ENCODE measurements at regions not wholly inside any gene's neighbourhood (a gene's known extent, or its start where the extent isn't known, plus 50 kb on each side); places are given as distances from the start of the nearest gene placed in this dataset.

GRCh38 chr5:10875201-10875768 lies 114.3 kb upstream of the DAP start:
- DNase-seq, result no peak

DNA sequence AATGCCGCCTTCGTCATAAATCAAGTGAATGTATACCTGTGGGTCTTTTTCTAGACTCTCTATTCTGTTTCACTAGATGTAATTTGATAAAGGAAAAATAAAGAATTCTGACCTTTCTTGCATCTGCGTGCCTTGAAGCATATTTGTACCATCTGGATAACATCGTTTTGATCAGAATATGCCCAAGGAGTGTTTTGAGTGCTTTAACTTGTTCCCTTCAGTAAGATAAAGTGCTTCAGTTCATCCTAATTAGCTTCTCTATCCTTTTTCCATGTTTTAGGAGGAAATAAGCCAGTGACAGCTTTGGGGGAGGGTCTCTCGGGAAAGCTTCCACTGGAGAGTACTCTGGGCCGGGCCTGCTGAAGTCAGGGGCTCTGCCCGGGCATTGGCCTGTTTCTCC lies 113.5 kb upstream of the DAP start:
- DNase-seq, result no peak

DNA sequence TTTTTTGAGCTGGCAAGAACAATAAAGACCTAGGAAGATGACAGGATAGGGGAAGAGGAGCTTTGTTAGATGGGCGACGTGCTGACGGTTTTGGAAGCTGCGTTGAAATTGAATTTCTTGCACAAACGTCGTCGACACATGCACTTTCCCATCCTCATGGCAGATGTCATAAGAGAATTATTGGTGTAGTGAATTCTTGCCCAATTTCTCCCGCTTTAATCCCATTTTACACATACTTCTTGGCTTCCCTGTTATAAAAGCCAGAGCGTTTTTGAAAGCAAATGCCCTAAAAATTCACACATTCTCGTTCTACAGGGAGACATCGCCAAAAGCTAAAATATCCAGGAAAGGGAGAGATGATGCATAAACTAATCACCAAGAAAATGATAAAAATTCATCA lies 109.8 kb upstream of the DAP start:
- DNase-seq, result no peak

GRCh38 chr5:10868956-10869355 lies 107.9 kb upstream of the DAP start:
- no peak for DNase-seq

- no peak for DNase-seq
Measured at GRCh38 chr5:10867389-10868303, 106.6 kb upstream of the DAP start.

GRCh38 chr5:10866913-10867312 lies 105.9 kb upstream of the DAP start:
- no peak for DNase-seq

- peak; percentile 87 for DNase-seq
Measured at GRCh38 chr5:10863763-10864383, 102.8 kb upstream of the DAP start.

DNA sequence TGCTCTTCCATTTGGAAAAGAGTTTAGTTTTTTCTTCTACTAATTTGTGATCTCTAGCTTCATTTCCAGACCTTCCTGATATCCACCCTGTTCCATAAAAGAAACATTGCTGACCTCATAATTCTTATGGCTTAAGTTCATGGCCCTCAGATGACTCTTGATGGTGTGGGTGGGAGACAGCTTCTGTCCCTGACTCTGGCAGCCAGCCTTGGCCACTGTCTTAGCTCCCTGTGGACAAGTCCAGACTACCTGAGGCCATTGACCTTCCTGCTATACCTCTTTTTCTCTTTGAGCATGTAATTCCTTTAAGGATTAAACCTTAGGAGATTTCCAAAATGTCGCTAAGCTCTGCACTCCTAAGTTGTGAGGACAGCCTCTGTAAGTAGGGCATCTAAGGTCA lies 101.1 kb upstream of the DAP start:
- DNase-seq, result no peak

- DNase-seq, result no peak
Measured at GRCh38 chr5:10861423-10861790, 100.4 kb upstream of the DAP start.

GRCh38 chr5:10860645-10861422 lies 99.8 kb upstream of the DAP start:
- no peak for DNase-seq

DNA sequence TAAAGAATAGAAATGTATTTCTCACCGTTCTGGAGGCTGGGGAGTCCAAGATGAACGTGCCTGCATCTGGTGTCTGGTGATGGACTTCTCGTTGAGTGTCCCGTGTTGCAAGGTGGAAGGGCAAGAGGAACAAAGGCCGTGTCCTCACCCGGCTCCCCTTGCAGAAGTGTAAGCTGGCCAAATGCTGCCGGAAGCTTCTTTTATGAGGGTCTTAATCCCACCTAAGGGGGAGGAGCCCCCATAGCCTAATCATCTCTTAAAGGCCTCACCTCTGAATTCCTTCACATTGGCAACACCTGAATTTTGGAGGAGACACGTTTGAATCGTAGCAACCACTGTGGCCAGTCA lies 99.1 kb upstream of the DAP start:
- no peak for DNase-seq

- no peak for DNase-seq
Measured at GRCh38 chr5:10859393-10860195, 98.6 kb upstream of the DAP start.

- DNase-seq, result no peak
Measured at GRCh38 chr5:10858945-10859344, 97.9 kb upstream of the DAP start.

DNA sequence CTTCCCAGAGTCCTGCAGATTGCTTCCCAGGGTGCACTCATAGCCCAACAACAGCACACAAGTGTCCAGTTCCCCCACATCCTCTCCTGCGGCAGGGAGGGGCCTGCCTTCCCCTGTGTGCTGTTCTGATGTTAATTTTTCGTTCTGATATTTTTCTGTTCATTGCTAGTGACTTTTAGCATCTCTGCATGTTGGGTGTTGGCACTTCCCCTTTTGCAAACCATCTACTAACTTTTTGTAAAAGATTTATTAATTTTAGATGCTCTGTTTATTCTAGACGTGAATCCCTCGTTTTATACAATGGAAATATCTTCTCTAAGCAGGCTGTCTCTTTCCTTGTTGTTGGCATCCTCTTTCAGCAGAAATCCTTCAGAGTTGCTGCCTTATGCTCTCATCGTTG lies 97.3 kb upstream of the DAP start:
- DNase-seq, result no peak

DNA sequence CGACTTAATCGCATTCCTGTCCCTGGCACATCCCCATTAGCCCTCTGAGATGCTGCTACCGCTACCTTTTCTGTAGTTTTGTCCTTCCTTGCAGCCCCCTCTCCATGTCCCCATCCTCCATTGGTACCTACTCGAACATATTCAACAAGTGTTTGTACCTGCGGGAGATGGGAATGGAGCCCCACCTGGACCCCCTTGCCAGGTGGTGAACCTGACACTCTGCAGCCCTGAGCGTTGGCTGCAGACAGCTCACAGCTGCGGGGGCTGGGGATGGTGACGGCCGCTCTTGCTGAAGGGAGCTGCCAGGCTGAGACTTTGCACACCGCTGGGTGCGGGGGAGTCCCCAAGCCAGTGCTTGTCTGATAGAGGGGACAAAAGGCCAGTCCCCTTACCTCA lies 96.3 kb upstream of the DAP start:
- DNase-seq, result no peak

GRCh38 chr5:10856683-10857337 lies 95.8 kb upstream of the DAP start:
- DNase-seq, result peak; percentile 75

DNA sequence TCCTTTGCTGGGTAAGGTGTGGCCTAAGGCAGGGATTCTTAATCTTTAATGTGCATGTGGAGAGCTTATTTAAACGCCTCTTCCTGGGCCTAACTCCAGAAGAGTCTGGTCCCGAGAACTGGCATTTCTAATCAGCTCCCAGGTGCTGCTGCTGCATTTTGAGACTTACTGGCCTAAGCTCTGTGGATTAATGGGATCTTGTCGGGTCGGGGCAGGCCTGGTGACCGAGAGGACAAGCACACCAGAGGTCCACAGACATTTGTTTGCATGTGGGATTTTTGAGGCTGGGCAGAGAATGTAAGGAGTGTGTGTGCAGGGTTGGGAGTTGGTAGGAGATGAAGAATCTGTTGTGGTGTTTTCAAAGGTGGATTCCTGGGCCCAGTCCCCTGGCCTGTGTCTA lies 95.0 kb upstream of the DAP start:
- no peak for DNase-seq

GRCh38 chr5:10854506-10855277 lies 93.7 kb upstream of the DAP start:
- no peak for DNase-seq

DNA sequence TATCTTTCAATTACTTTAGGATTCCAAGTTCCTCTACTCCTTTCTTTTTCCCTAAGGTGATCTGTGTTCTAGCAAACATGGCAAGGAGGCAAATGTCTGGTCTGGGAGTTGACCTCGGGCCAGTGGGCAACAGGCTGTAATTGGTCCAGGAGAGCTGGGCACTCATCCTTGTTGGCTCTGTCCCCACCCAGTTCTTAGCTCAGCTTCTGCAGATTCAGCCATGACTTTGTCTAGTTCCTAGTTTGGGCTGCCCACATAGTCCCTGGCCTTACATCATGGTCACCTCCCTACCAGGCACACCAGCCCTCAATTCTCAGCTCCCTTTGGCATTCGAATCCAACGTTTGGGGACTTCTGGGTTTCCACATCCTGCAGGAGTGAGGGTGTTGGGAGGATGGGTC lies 92.1 kb upstream of the DAP start:
- no peak for DNase-seq

- DNase-seq, result no peak
Measured at GRCh38 chr5:10849278-10849677, 88.2 kb upstream of the DAP start.

DNA sequence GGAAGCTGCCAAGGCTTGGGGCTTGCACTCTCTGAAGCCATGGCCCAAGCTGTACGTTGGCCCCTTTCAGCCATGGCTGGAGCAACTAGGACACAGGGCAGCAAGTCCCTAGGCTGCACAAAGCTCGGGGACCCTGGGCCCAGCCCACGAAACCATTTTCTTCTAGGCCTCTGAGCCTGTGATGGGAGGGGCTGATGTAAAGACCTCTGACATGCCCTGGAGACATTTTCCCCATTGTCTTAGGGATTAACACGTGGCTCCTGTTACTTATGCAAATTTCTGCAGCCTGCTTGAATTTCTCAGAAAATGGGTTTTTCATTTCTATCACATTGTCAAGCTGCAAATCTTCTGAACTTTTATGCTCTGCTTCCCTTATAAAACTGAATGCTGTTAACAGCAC lies 83.0 kb upstream of the DAP start:
- DNase-seq, result no peak
